ENCODE measurements at regions not wholly inside any gene's neighbourhood (a gene's known extent, or its start where the extent isn't known, plus 50 kb on each side); places are given as distances from the start of the nearest gene placed in this dataset.

DNA sequence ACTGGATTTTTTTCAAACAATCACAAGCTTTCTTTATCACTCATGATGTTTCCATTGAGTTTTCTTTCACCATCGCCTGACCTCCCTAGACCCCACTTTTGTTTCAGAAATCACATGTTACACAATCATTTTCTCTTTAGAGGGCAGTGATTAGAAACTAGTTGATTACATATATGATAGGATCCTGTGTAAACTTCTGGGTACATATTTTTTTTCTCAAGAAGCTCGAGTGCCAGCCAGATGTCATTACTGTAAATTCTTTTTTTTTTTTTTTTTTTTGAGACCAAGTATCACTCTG, 62.4 kb upstream of the PSMA6 start:
- no peak for TF ChIP-seq EZH2phosphoT487 (conservative IDR thresholded peaks at IDR 0.05; ENCODE audit: low read length)
- TF ChIP-seq, protein P1, sequence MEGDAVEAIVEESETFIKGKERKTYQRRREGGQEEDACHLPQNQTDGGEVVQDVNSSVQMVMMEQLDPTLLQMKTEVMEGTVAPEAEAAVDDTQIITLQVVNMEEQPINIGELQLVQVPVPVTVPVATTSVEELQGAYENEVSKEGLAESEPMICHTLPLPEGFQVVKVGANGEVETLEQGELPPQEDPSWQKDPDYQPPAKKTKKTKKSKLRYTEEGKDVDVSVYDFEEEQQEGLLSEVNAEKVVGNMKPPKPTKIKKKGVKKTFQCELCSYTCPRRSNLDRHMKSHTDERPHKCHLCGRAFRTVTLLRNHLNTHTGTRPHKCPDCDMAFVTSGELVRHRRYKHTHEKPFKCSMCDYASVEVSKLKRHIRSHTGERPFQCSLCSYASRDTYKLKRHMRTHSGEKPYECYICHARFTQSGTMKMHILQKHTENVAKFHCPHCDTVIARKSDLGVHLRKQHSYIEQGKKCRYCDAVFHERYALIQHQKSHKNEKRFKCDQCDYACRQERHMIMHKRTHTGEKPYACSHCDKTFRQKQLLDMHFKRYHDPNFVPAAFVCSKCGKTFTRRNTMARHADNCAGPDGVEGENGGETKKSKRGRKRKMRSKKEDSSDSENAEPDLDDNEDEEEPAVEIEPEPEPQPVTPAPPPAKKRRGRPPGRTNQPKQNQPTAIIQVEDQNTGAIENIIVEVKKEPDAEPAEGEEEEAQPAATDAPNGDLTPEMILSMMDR (IDR thresholded peaks at IDR 0.05; ENCODE audit: insufficient read depth, low read length, poor library complexity, severe bottlenecking) = no peak
